GM18499 (cell line): ENCODE measurements at regions not wholly inside any gene's neighbourhood (a gene's known extent, or its start where the extent isn't known, plus 50 kb on each side); places are given as distances from the start of the nearest gene placed in this dataset.
A peak's percentile ranks its signal among the peaks of the same experiment; 100 is the strongest.

Experiments
- ATAC-seq: cut with Tn5 transposase; IDR thresholded peaks from one replicate; pipeline ENCODE4 v1.9.1; 2021; ENCODE audit warnings: moderate number of reproducible peaks; ENCODE audit not compliant: insufficient read depth, unreplicated experiment

DNA sequence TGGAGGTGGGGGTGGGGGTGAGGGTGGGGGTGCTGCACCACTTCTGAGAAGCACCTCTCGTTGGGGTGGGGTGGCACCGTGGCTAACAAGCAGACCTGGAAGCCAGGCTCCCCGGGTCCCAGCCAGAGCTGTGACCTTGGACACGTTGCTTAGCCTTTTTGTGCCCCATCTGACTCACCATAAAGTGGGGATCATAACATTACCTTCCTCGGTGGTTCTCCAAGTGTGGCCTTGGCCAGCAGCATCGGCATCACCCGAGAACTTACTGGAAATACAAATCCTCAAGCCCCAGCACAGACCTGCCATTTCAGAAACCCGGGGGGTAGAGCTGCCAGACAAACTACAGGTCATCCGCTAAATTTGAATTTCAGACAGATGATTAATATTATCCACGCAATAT is 58.7 kb upstream of the SLC66A3 start:
- ATAC-seq: no peak

DNA sequence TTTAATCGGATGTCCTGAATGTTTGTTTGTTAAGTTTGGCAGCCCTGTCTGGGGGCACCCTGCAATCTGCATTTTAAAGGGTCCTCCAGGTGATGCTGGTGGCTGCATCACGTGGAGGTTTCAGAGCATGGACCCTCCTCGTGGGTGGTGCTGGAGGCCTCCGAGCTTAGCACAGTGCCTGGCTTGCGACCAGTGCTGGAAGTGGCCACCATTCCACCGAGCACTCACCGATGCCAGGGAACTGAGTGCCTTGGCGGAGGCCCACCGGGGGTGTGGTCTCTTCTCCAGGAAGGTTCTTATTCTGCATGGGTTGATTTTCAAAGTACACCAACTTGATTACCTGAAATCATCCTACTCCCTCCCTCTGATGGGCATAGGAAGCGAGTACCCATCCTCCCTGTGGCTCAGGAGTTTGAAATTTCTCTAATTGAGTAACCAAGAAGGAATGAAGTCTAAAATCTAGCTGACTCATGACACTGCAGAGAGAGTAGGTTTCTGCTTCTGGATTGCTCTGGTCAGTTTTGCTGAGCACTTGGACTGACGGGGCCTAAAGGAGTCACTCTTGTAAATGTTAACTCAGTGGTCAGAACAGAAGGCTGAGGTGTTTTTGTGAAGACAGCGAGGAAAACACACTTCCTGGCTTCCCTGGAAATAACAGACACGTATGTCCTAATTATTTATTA is 58.1 kb upstream of the SLC66A3 start:
- no peak for ATAC-seq

DNA sequence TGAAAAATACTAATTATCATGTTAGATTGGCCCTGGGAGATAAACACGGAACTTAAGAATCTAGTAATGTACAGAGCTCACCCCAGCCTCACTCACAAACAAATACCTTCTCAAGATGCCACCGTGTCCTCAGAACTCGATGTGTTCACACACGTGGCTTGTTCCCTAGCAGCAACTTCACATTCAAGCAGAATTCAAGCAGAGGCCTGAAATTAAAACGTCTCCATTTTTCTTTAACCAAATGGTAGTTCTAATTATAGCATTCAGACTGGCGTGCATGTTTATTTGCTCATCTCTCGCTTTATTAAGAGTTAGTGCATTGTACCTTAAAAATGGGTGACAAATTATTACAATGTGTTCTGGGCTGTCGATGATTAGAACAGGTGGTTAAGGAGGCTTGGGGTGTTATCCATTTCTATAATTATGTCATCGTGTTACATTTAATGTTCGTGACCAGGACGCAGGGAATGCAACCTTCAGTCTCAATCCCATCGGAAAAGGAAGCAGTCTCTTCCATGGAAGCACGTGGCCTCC is 57.3 kb upstream of the SLC66A3 start:
- ATAC-seq: no peak

GRCh38 chr2:11099122-11100065 is 55.9 kb upstream of the SLC66A3 start:
- ATAC-seq: no peak

DNA sequence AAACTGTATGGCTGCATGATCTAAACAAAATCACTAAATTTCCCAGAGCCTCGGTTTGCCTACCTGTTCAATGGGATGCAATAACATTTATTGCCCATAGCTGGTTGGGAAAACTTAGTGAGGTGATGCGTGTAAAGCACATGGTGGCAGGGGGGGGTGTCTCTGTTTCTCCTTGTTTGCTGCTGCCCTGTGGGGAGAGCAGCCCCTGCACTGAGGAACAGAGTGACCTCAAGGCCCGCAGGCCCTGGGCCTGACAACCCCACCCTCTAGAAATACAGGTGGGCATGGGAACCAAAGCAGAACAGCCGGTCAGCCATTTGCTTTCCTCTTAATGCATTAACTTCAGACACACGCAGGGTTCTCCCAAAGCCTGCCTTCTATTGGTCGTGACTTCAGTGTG is 55.1 kb upstream of the SLC66A3 start:
- no peak for ATAC-seq

DNA sequence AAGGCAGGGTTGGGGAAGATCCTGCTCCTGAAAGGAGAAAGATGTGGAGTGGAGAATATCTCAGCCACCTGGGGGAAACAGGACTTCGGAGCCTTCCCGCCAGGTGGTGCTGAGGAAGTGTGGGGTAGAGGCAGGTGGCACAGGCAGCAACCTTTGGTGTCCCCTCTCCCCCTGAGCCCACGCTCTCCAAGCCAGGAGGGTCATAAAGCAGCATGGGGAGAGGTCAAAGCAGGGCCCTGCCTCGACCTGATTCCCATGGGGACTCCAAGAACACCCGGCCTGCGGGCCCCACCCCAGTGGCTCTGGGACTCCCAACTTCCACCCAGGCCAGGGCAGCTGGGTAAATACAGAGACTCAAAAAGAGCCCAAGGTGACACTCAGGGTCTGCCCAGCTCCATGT is 54.3 kb upstream of the SLC66A3 start:
- ATAC-seq: no peak

DNA sequence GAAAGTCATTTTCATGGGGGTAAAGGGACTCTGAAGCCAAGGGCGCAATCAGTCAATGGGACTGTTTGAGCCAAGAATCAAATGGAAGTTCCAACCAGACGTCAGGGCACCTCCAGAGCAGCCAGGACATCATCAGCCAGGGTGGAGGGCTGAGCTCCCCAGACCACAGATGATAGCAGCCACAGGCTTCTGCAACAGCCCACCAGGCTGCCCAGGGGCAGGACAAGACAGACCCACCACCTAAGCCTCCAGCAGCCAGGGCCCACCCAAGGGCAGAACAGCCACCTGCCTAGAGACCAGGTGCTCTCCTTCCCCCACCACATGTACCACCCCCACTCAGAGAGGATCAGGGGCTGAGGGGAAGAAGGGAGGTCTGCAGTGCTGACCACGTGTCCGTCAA is 53.8 kb upstream of the SLC66A3 start:
- no peak for ATAC-seq

GRCh38 chr2:11102466-11102865 is 52.8 kb upstream of the SLC66A3 start:
- no peak for ATAC-seq

DNA sequence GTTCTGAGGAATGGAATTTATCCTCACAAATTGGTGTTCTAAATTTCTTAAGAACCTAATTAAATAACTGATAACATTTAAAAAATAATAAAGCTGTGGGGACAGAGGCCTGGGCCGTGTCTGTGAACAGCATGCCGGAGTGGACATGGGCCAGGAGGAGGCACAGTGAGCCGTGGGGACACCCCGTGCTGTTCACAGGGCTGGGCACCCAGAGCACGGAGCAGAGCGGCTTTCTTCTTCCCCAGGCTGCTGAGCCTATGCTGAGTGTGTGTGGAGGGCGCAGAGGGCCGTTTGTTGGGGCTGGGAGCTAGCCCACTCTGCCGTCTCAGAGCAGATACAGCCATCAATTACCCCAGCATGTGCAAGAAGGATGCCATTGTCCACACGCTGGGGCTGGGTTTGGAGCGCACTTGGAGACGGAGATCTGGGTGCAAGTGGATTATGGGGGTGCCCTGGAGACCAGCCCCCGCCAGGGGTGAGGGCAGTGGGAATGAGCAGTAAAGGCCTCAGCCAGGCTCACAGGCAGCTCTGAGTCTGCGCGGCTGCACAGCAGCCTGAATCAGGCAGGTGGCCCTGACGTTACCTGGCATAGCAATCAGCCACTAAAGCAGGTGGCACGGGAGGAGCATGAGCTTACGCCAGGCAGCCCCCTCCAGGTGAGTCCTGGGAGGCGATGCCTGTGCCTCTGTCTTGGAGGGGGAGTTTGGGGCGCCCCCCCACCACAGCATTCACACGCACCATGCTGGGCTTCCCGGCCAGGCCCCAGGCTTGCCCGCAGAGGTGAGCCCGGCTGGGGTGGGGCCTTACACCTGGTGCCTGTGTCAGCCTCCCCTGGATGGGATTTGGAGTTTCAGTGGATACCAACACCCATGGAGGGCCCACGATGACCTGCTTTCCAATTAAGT is 52.1 kb upstream of the SLC66A3 start:
- no peak for ATAC-seq

GRCh38 chr2:11103984-11104793 is 51.1 kb upstream of the SLC66A3 start:
- ATAC-seq: peak; percentile 51

DNA sequence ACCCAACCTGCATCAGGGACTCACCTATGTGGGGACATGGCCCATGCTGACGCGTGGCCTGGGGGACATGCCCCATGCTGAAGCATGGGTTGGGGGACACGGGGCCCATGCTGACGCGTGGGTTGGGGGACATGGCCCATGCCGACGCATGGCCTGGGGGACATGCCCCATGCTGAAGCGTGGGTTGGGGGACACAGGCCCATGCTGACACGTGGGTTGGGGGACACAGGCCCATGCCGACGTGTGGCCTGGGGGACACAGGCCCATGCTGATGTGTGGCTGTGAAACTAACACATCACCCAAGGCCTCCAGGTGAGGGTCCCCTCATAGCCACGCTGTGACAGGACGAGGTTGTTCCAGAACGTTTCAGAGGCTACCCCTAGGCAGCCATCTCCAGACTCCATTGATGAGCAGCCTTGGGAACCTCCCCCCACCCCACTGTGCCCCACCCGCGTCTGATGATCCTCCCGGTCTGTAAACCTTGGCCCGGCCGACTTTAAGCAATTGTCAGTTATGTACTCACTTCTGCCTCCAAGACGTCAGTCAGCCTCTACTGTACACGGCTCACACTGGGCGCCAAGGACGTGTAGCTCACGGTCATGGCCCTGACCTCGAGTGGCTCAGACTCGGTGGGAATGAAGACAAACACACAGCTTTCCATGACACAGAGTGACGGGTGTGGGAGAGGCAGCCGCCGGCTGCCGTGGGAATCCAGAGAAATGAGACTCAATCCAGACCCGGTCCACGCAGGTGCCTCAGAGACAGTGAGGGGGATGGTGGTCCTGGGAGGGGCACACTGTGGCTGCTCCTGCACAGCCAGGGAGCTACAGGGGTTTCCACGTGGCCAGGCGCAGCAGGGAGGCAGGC is 50.2 kb upstream of the SLC66A3 start:
- ATAC-seq: no peak
